Karpas-422 (cell line): ENCODE measurements at regions not wholly inside any gene's neighbourhood (a gene's known extent, or its start where the extent isn't known, plus 50 kb on each side); places are given as distances from the start of the nearest gene placed in this dataset.
A peak's percentile ranks its signal among the peaks of the same experiment; 100 is the strongest.

Source experiments
- DNase-seq: peaks from one replicate; pipeline ENCODE4 v3.0.0-alpha.2; 2015
- H2AFZ ChIP-seq: fragments of 200-600 bp; sonication (generic); 2 replicates; pipeline ENCODE4 v1.6.1; 2014; ENCODE audit warnings: antibody characterized with exemption, low read length, mixed read lengths
- H3K27ac ChIP-seq: fragments of 200-600 bp; sonication (generic); 2 replicates; pipeline ENCODE4 v1.5.1; 2014; ENCODE audit warnings: mild to moderate bottlenecking, low read length, moderate library complexity
- H3K27me3 ChIP-seq: fragments of 200-600 bp; sonication (generic); 2 replicates; pipeline ENCODE4 v1.6.1; 2014; ENCODE audit warnings: low read length, mixed read lengths
- H3K36me3 ChIP-seq: fragments of 200-600 bp; sonication (generic); 2 replicates; pipeline ENCODE4 v1.6.1; 2014; ENCODE audit warnings: low read length, mixed read lengths; ENCODE audit not compliant: insufficient read depth
- H3K4me1 ChIP-seq: fragments of 200-600 bp; sonication (generic); 2 replicates; pipeline ENCODE4 v1.6.1; 2014; ENCODE audit warnings: mild to moderate bottlenecking, low read length, mixed read lengths
- H3K4me2 ChIP-seq: fragments of 200-600 bp; sonication (generic); 2 replicates; pipeline ENCODE4 v1.6.1; 2014; ENCODE audit warnings: low read length, low read depth, mild to moderate bottlenecking; ENCODE audit not compliant: poor library complexity, severe bottlenecking
- H3K4me3 ChIP-seq: fragments of 200-600 bp; sonication (generic); 2 replicates; pipeline ENCODE4 v1.5.1; 2014; ENCODE audit warnings: mild to moderate bottlenecking, antibody characterized with exemption, low read length, mixed read lengths
- H3K79me2 ChIP-seq: fragments of 200-600 bp; sonication (generic); 2 replicates; pipeline ENCODE4 v1.6.1; 2014; ENCODE audit warnings: mild to moderate bottlenecking, low read length, mixed read lengths
- H3K9ac ChIP-seq: fragments of 200-600 bp; sonication (generic); 2 replicates; pipeline ENCODE4 v1.6.0; 2014; ENCODE audit warnings: low read length
- H3K9me2 ChIP-seq: fragments of 200-600 bp; sonication (generic), shearing (Covaris generic); replicated peaks from 2 replicates; pipeline ENCODE4 v1.6.0; 2014; ENCODE audit warnings: mild to moderate bottlenecking, low read length, moderate library complexity; ENCODE audit not compliant: insufficient read depth
- H3K9me3 ChIP-seq: fragments of 300-700, 200-600 bp; sonication (generic); 2 replicates; pipeline ENCODE4 v1.6.1; 2014; ENCODE audit warnings: low read length, mixed read lengths
- H4K20me1 ChIP-seq: fragments of 200-600 bp; sonication (generic); 2 replicates; pipeline ENCODE4 v1.6.1; 2014; ENCODE audit warnings: mild to moderate bottlenecking, antibody characterized with exemption, low read length, low read depth; ENCODE audit not compliant: insufficient read depth

DNA sequence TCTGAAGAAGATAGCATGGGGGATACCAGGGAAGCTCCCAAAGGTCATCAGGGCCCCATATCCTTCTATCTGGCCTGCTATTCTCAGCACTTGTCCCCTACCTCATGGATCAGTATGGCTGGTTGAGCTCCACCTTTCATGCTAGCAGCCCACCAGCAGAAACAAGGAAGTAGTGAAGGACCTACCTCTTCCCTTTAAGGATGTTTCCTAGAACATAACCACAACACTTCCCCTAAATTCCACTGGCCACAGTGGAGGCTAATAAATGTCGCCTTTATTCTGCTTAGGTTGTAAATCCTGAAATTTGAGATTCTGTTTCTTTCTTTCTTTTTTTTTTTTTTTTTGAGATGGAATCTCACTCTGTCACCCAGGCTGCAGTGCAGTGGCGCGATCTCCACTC, 128.6 kb upstream of the PARP11 start:
- no peak for DNase-seq
- Histone ChIP-seq H3K4me3 (no peak overlapping the region), H3K4me1 (no peaks in the 10 kb centered on the region), H3K4me2 (no peak overlapping the region), H4K20me1 (no peaks in the 10 kb centered on the region), H3K9me3 (no peaks in the 10 kb centered on the region), H3K27me3 (no peaks in the 10 kb centered on the region), H3K9me2 (no peaks in the 10 kb centered on the region), H3K36me3 (no peaks in the 10 kb centered on the region), H2AFZ (no peak overlapping the region), H3K9ac (no peak overlapping the region), H3K27ac (no peak overlapping the region), H3K79me2 (no peaks in the 10 kb centered on the region)

DNA sequence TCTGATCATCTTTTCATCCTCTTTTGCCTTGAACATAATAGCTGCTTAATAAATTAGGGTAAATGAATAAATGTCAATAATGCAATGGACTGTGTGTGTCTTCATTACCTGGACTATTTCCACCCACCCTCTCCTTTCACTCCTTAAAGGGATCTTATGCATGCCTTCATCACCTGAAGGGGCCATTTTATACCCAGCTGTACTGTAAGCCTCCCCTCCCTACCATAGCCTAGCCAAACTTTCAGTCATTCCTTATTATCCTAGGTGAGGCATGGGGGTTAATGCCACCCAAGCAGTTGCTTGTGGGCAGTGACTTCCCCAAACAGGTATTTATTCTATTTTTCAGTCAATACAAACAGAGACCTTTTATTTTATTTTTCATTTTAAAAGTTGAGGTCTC, 127.8 kb upstream of the PARP11 start:
- no peaks in the 10 kb centered on the region for H3K27me3 ChIP-seq
- H3K4me1 ChIP-seq = no peaks in the 10 kb centered on the region

DNA sequence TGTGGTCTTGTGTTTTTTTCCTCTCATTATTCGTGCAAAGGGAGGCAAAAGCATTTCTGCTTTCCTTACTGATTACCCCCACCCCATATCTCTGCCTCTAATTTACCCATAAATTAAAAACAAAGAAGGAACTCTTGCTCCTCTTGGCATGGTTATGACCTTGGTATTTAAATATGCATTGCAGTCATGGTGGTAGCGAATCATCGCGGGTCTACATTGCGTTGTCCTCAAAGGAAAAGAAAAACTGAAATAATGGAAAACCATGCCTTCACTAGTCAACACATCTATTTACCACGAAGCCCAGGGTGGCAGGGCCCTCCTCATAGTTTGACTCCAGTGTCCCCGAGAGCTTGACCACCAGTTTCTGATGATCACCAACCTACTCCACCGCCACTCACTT, 126.7 kb upstream of the PARP11 start:
- Histone ChIP-seq H3K4me1 (no peaks in the 10 kb centered on the region), H3K9me2 (no peaks in the 10 kb centered on the region), H3K27ac (no peak overlapping the region), H3K4me2 (no peak overlapping the region), H2AFZ (no peak overlapping the region), H3K4me3 (no peak overlapping the region), H3K36me3 (no peaks in the 10 kb centered on the region), H4K20me1 (no peaks in the 10 kb centered on the region), H3K9me3 (no peaks in the 10 kb centered on the region), H3K9ac (no peak overlapping the region), H3K79me2 (no peaks in the 10 kb centered on the region), H3K27me3 (no peaks in the 10 kb centered on the region)
- no peak for DNase-seq

More for the DNA sequence above, 127.8 kb upstream of the PARP11 start:
- Histone ChIP-seq H3K27ac (no peak overlapping the region), H3K9me3 (no peaks in the 10 kb centered on the region), H3K4me3 (no peak overlapping the region), H4K20me1 (no peaks in the 10 kb centered on the region), H3K79me2 (no peaks in the 10 kb centered on the region), H2AFZ (no peak overlapping the region), H3K36me3 (no peaks in the 10 kb centered on the region), H3K9ac (no peak overlapping the region), H3K9me2 (no peaks in the 10 kb centered on the region), H3K4me2 (no peak overlapping the region)
- no peak for DNase-seq

DNA sequence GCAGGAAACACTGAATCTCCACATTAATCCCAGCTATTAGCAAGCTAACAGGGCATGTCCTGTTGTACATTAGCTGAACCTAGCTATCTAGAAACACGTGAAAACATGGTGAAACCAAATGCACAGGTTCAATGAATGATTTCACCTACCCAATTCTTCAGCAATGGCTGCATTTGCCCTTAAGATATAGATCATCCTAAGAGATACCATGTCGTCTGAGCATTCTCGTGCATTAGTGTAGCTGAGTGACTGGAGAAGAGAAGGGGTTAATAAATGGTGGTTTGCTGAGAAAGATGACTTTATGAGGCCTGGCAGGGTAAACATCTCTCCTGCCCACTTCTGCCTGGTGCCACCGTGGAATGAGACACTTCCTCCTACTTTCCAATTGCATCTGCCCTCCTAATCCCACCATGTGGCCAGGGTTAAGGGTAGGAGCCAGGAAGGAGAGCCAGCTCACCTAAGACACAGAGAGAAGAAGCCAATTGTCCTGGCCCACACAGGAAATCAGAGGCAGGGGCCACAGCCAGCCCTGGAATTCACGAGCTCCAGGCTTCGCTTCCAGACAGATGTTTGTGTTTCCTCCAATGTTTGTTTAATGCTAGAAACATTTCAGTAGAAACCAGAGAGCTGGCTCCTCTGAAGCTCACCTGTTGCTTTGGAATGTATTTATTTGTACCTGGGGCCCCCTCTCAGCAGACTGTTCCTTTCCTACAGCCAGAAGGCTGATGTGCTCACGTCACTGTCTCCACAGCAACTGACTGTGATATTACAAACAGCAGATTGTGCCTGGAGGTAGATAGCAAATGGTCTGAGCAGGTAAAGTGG, 126.0 kb upstream of the PARP11 start:
- no peaks in the 10 kb centered on the region for H3K4me1 ChIP-seq
- peak; percentile 39 for DNase-seq
- H3K4me2 ChIP-seq = no peak overlapping the region
- H3K27me3 ChIP-seq = no peaks in the 10 kb centered on the region
- no peaks in the 10 kb centered on the region for H3K9me3 ChIP-seq
- no peak overlapping the region for H2AFZ ChIP-seq
- H3K9ac ChIP-seq = no peak overlapping the region
- H3K79me2 ChIP-seq = no peaks in the 10 kb centered on the region
- H4K20me1 ChIP-seq = no peaks in the 10 kb centered on the region
- no peak overlapping the region for H3K4me3 ChIP-seq
- no peaks in the 10 kb centered on the region for H3K36me3 ChIP-seq
- H3K9me2 ChIP-seq = no peaks in the 10 kb centered on the region
- no peak overlapping the region for H3K27ac ChIP-seq

DNA sequence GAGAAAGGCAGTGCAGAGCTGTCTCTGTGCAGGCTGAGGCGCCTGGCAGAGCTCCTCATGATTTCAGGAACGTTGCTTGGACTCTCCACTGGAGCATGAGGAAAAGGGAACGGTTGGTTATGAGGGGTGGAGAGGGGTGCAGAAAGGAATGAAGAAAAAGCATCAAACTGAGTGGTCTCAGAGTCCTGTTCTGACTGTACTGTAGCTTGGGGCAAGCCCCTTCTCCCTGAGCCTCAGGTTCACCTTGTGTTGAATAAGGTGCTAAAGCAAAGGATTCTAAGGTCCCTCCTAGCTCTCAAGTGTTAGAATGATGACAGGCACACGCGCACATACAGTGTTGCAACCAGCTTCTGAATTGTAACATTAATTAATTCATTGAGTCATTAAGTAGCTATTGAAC, 125.2 kb upstream of the PARP11 start:
- H4K20me1 ChIP-seq = no peaks in the 10 kb centered on the region
- H3K79me2 ChIP-seq = no peaks in the 10 kb centered on the region
- no peaks in the 10 kb centered on the region for H3K36me3 ChIP-seq
- H3K9me2 ChIP-seq = no peaks in the 10 kb centered on the region
- H3K4me2 ChIP-seq = no peak overlapping the region
- H2AFZ ChIP-seq = no peak overlapping the region
- no peaks in the 10 kb centered on the region for H3K9me3 ChIP-seq
- no peaks in the 10 kb centered on the region for H3K4me1 ChIP-seq
- no peak overlapping the region for H3K27ac ChIP-seq
- no peak overlapping the region for H3K9ac ChIP-seq
- no peak overlapping the region for H3K4me3 ChIP-seq
- DNase-seq = no peak
- H3K27me3 ChIP-seq = no peaks in the 10 kb centered on the region

DNA sequence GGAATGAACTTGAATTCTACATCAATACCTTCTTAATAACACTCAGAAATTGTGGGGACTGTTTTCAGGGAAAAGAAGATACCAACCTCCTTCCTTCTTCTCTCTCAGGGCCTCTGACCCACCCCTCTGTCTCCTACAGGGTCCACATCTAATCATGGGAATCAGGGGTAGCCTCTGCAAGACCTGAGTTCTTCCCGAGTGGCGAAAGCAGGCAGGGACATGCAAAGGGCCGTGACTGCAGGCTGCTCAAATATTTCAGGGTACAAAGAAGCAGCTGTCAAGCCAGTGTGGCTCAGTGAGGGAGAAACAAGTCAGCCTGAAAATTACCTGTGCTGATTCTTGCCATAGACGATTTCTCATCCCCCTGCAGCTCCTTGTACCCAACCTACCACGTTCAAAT, 123.1 kb upstream of the PARP11 start:
- Histone ChIP-seq H3K36me3 (no peaks in the 10 kb centered on the region), H2AFZ (no peak overlapping the region), H3K4me1 (no peaks in the 10 kb centered on the region), H3K9me2 (no peaks in the 10 kb centered on the region), H3K9ac (no peak overlapping the region), H3K9me3 (no peaks in the 10 kb centered on the region), H3K4me2 (no peak overlapping the region), H3K27me3 (no peaks in the 10 kb centered on the region), H3K79me2 (no peaks in the 10 kb centered on the region), H3K4me3 (no peak overlapping the region), H3K27ac (no peak overlapping the region), H4K20me1 (no peaks in the 10 kb centered on the region)
- no peak for DNase-seq

DNA sequence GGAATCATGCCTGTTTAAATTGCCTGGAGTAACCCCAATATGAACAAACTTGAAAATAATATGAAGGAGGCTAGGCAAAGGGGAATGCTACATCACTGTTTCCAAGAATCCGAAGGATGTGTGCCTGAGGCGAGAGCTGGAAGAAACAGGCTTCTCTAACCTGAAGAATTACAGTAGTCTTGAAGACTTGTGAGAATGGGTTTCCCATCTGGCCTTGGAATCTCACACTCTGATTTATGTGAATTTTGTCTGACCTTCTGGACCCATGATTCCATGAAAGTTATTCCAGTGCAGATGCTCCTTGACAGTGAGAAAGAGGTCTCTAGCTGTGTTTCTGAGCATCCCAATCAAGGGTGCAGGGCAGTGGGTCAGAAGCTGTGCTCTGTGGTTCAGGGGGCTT, 122.1 kb upstream of the PARP11 start:
- no peaks in the 10 kb centered on the region for H3K27me3 ChIP-seq

DNA sequence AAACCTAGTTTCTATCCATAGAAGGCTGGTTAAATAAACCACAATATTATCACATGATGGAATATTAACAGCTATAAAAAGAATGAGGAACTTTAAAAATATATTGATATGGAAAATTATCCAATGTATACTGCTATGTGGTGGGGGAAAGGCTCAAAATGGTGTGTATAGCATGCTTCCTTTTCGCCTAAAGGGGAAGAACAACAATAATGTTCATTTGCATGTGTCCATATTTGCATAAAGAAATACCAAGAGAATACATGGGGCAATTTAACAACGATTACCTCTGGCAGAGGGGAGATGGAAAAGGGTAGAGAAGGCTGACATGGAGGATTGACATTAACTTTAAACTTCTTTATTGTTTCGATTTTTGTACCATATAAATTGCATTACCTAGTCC, 121.3 kb upstream of the PARP11 start:
- no peak overlapping the region for H3K27ac ChIP-seq
- H3K27me3 ChIP-seq = no peaks in the 10 kb centered on the region
- no peak overlapping the region for H2AFZ ChIP-seq
- no peaks in the 10 kb centered on the region for H4K20me1 ChIP-seq
- H3K36me3 ChIP-seq = no peaks in the 10 kb centered on the region
- H3K9ac ChIP-seq = no peak overlapping the region
- no peaks in the 10 kb centered on the region for H3K9me2 ChIP-seq
- no peaks in the 10 kb centered on the region for H3K9me3 ChIP-seq
- no peak for DNase-seq
- H3K4me3 ChIP-seq = no peak overlapping the region
- H3K4me2 ChIP-seq = no peak overlapping the region
- no peaks in the 10 kb centered on the region for H3K79me2 ChIP-seq
- H3K4me1 ChIP-seq = no peaks in the 10 kb centered on the region

More for the DNA sequence above, 122.1 kb upstream of the PARP11 start:
- no peak overlapping the region for H3K27ac ChIP-seq
- no peaks in the 10 kb centered on the region for H3K36me3 ChIP-seq
- no peaks in the 10 kb centered on the region for H3K9me3 ChIP-seq
- no peak overlapping the region for H2AFZ ChIP-seq
- H3K4me3 ChIP-seq = no peak overlapping the region
- no peaks in the 10 kb centered on the region for H4K20me1 ChIP-seq
- H3K9ac ChIP-seq = no peak overlapping the region
- H3K79me2 ChIP-seq = no peaks in the 10 kb centered on the region
- no peak for DNase-seq
- H3K4me2 ChIP-seq = no peak overlapping the region
- H3K4me1 ChIP-seq = no peaks in the 10 kb centered on the region
- no peaks in the 10 kb centered on the region for H3K9me2 ChIP-seq
